ENCODE measurements at regions not wholly inside any gene's neighbourhood (a gene's known extent, or its start where the extent isn't known, plus 50 kb on each side); places are given as distances from the start of the nearest gene placed in this dataset.

DNA sequence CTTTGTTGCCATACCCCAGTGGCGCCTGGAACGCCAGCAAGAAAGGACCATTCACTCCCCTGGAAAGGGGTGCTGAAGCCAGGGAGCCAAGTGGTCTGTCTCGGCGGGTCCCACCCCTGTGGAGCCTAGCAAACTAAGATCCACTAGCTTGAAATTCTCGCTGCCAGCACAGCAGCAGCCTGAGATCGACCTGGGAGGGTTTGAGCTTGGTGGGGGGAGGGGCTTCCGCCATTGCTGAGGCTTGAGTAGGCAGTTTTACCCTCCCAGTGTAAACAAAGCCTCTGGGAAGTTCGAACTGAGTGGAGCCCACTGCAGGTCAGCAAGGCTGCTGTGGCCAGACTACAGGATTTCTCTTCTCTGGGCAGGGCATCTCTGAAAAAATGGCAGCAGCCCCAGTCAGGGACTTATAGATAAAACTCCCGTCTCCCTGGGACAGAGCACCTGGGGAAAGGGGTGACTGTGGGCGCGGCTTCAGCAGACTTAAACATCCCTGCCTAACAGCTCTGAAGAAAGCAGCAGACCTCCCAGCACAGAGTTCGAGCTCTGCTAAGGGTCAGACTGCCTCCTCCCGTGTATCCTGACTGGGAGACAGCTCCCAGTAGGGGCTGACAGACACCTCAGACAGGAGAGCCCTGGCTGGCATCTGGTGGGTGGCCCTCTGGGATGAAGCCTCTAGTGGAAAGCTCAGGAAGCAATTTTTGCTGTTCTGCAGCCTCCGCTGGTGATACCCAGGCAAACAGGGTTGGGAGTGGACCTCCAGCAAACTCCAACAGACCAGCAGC lies 281.1 kb upstream of the SP4 start:
- DNase-seq (ENCODE audit: low spot score): no peak

GRCh38 chr7:21149809-21150208 lies 278.1 kb upstream of the SP4 start:
- DNase-seq (ENCODE audit: low spot score): no peak

DNA sequence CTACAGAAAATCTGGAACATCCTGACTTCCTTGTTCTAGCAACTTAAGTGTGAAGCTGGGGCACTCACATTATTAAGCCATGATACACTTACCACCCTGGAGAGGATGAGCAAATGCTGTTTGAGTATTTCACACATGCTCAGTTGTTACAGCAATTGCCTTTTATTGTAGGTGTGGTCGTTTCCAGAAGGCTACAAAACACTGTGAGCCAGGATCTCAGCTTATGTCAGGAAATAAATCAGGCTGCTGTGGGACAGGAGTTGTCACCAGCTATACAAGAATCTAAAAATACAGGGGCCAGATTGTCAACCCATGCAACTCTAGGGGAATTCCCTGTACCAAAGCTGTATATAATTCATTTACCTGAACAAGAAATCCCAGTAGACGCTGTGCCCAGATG lies 273.3 kb upstream of the SP4 start:
- no peak for DNase-seq (ENCODE audit: low spot score)

GRCh38 chr7:21159506-21159905 lies 268.4 kb upstream of the SP4 start:
- DNase-seq (ENCODE audit: low spot score): no peak

DNA sequence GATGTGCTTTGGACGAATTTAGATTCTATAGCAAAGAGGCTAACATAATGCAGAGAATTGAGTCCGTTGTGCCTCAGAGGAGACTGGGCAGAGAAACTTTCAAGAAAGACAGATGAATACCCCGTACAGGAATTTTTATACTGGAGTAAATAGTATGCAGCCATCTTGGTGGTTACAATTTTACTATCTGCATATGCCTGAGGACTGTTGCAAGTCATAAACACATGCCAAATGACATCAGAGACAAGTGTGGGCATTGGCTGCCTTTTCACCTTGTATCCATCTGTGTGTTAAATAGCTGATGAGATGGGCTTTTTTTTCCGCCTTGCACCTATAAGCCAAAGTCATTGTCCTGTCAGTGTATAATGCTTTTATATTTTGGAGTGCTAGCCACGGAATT lies 267.5 kb upstream of the SP4 start:
- no peak for DNase-seq (ENCODE audit: low spot score)

GRCh38 chr7:21167942-21168341 lies 259.9 kb upstream of the SP4 start:
- DNase-seq (ENCODE audit: low spot score): no peak

GRCh38 chr7:21169667-21170580 lies 258.0 kb upstream of the SP4 start:
- DNase-seq (ENCODE audit: low spot score): no peak

DNA sequence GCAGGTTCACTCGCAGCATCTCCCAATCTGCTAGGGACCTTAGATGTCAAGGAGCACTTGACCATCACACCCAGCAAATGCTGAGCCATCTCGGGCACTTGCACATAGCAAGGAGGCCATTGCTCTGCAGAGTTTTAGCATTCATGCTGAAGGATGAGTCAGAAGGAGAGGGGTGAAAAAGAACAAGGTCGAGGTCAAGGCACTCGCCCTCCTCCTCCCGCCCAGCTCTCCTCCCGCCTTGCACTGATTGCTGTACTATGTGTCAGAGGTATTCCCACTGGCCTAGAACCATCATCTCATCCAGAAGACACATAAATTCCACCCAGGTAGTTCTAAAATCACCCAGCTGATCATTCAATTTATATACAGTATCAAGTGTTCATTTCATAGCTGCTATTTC lies 255.1 kb upstream of the SP4 start:
- no peak for DNase-seq (ENCODE audit: low spot score)

- no peak for DNase-seq (ENCODE audit: low spot score)
These were observed 254.4 kb upstream of the SP4 start for GRCh38 chr7:21173436-21173835.

DNA sequence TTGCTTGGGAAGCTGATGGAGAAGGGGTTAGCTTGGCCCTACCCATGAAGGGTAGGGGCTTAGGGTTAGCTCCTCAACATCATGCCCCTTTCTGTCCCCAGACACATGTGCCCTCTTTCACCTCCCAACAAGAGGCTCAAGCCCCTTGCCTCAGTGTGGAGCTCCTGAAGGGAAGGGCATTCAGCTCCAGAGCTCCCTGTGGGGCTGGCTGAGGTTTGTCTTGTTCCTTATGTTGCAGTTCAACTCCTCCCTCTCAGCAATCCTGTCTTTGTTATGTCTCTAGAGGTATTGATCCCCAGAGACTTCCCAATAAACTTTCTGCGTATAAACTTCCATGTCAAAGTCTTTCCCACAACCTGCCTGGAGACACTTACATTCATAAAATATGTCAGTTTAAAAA lies 252.2 kb upstream of the SP4 start:
- DNase-seq (ENCODE audit: low spot score): no peak

DNA sequence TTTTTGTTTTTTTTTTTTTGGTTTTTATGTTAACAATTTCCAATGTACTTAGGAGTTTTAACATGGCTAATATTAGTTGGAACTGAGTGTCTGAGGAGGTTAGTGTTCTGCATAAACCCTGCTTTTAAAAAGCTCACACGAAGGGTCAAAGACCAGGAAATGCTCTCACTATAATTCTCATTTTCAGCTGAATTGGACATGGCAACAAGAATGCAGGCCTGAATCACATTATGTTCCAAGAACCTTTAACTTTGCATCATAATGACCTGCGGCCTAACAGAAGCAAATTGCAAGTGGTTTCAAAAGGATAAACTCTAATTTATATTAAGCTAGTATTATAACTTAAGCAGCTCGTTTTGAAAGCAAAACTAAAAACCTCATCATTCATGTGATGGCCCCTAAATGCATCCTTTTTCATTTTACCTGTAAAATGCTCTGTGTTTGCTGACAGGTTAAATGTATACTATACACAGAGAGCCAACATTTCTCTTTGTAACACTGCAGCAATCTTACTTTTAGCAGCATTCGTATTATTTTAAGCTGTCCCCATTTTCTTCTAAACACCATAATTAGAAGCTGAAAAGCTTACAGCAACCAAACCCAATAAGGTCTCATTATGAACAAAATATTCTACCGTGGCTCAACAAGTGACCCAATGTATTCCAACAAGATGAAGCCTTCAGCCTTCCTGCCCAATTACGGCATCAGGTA lies 242.8 kb upstream of the SP4 start:
- no peak for DNase-seq (ENCODE audit: low spot score)

DNA sequence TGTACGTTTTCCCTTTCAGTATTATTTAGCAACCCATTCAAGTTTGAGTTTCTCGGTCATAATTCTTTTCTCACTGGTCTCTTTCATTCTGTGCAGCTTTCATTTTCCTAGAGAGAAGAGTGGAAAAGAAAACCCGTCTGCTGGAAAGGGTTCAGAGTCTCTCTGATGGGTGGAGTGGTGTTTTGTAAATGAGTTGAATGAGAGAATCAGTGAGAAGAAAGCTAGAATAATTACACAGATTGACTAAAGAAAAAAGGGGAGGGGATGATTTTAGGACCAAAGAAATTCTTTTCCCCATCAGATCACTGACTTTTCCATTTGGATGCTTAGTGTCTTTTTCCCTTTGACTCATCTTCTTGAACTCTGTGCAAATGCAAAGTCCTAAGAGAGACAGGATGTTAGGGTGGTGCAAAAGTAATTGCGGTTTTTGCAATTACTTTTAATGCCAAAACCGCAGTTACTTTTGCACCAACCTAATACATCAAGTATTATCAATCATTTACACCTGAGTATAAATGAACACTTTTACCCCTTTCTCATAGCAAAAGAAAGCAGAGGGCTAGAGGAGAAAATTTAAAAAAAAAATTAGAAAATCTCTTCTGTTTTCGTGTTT lies 242.1 kb upstream of the SP4 start:
- no peak for DNase-seq (ENCODE audit: low spot score)

GRCh38 chr7:21191321-21192073 lies 236.4 kb upstream of the SP4 start:
- no peak for DNase-seq (ENCODE audit: low spot score)

GRCh38 chr7:21192657-21193056 lies 235.2 kb upstream of the SP4 start:
- no peak for DNase-seq (ENCODE audit: low spot score)

- DNase-seq (ENCODE audit: low spot score): no peak
These were observed 234.0 kb upstream of the SP4 start for GRCh38 chr7:21193895-21194294.

GRCh38 chr7:21194936-21195335 lies 232.9 kb upstream of the SP4 start:
- no peak for DNase-seq (ENCODE audit: low spot score)

DNA sequence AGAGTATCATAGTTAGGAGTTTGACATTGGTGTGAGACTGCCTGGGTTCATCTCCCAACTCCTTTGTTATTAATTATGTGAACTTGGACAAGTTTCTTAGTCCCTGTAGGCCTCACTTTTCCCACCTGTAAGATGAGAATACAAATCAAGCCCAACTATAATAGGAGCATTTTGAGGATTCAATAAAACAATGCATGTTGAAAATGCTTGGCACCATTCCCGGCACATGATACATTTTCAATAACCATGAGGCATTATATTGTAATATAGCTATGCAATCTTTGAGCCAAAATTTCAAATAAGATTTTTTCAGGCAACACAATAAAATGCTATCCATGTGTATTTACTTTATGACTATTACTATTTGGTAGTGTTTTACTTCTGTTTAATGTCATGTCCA lies 229.0 kb upstream of the SP4 start:
- no peak for DNase-seq (ENCODE audit: low spot score)

DNA sequence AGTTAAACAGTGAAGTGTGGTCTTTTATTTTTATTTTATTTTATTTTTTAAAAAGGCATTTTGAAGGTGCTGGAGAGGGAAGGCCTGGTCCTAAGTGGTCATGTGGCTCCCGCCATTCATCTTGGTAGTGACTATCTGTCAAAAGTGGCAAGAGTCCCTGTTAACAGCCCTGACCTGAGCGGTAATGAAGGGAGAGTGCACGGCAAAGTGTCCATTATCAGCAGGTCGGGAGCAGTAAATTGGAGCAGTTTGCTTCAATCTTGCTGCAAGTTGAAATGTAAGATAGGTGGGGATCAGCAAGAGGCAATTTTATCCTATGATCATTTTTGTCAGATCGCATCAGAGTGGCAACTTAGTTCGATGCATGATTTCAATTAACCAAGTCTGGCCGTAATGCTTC lies 227.4 kb upstream of the SP4 start:
- DNase-seq (ENCODE audit: low spot score): no peak

DNA sequence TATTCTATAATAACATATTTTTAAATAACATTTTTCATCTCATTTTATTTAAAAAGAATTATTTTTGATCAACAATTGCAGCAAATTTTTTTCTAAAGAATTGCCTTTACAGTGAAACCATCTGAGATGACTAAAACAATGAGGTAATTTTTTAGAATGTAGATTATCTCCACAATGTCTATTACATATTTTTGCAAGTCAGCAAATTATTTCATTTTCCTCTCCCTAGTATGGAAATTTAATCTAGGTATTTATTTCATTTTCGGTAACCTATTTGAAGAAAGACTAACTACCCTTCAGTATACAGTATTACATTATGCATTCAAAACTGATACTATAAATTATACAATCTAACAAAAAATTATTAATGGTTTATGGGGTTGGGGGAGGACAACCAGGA lies 213.2 kb upstream of the SP4 start:
- no peak for DNase-seq (ENCODE audit: low spot score)

DNA sequence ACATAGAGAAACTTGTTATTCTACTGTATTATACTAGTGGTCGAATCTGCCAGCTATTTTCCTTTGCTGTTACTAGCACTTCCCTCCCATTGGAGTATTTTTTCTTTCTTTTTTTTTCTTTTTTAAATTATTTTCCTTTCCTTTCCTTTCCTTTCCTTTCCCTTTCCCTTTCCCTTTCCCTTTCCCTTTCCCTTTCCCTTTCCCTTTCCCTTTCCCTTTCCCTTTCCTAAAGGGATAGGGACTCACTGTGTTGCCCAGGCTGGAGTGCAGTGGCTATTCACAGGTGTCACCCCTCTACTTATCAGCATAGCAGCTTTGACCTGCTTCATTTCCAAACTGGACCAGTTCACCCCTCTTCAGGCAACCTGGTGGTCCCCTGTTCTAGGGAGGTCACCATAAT lies 212.6 kb upstream of the SP4 start:
- no peak for DNase-seq (ENCODE audit: low spot score)

GRCh38 chr7:21217365-21217764 lies 210.5 kb upstream of the SP4 start:
- no peak for DNase-seq (ENCODE audit: low spot score)

- no peak for DNase-seq (ENCODE audit: low spot score)
These were observed 209.7 kb upstream of the SP4 start for GRCh38 chr7:21218155-21218554.
